D721Med (cell line): ENCODE measurements at regions not wholly inside any gene's neighbourhood (a gene's known extent, or its start where the extent isn't known, plus 50 kb on each side); places are given as distances from the start of the nearest gene placed in this dataset.

Source experiments
- DNase-seq: peaks from one replicate; pipeline ENCODE4 v3.0.0; 2011; ENCODE audit warnings: low spot score; ENCODE audit not compliant: insufficient read length
- FAIRE-seq: peaks from 2 replicates; lab custom pipeline; 2011; peaks lifted over from hg19 to GRCh38; lab: Jason Lieb, UNC
- TF ChIP-seq, protein P1 (sequence below): IDR thresholded peaks from 2 replicates; pipeline ENCODE4 v1.5.1; 2012; ENCODE audit warnings: mild to moderate bottlenecking, control low read depth; ENCODE audit not compliant: insufficient read depth; ENCODE audit errors: missing control alignments

DNA sequence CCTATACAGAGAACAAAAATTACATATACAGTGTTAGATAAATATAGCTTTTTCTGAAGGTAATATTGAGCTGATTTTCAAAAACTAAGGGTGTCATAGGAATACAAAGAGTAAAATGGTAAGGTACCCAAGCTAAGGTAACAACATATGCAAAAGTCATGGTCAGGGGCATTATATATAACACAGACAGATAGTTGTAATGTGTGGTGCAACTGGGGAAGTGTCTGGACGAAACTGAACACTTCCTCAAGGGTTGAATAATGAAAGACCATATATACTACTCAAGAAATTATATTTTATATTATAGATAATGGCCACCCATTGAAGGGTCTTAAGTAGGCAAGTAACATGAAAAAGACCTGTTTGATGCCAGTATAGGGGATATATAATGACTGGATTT lies 262.1 kb upstream of the CXXC4 start:
- no peak for FAIRE-seq
- DNase-seq, result no peak
- TF ChIP-seq, protein P1, sequence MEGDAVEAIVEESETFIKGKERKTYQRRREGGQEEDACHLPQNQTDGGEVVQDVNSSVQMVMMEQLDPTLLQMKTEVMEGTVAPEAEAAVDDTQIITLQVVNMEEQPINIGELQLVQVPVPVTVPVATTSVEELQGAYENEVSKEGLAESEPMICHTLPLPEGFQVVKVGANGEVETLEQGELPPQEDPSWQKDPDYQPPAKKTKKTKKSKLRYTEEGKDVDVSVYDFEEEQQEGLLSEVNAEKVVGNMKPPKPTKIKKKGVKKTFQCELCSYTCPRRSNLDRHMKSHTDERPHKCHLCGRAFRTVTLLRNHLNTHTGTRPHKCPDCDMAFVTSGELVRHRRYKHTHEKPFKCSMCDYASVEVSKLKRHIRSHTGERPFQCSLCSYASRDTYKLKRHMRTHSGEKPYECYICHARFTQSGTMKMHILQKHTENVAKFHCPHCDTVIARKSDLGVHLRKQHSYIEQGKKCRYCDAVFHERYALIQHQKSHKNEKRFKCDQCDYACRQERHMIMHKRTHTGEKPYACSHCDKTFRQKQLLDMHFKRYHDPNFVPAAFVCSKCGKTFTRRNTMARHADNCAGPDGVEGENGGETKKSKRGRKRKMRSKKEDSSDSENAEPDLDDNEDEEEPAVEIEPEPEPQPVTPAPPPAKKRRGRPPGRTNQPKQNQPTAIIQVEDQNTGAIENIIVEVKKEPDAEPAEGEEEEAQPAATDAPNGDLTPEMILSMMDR, result no peak

DNA sequence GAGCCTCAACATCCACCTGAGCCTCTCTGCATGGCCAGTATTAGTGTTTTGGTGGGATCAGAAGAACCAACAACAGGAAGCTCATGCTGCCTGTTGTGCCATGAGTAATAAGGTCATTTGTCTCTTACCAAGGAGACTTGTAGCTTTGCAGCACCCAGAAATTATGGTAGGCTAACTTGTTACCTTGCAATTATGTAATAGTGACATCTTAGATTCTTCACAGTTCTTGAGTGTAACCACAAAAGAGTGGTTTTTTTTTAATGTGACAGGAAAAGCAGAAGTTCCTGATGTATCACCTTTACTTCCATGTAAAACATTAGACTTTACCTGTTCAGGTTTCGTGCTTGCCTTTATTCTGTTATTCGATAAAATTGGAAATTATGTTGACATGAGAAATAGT lies 263.9 kb upstream of the CXXC4 start:
- no peak for FAIRE-seq
- TF ChIP-seq, protein P1, result no peak

DNA sequence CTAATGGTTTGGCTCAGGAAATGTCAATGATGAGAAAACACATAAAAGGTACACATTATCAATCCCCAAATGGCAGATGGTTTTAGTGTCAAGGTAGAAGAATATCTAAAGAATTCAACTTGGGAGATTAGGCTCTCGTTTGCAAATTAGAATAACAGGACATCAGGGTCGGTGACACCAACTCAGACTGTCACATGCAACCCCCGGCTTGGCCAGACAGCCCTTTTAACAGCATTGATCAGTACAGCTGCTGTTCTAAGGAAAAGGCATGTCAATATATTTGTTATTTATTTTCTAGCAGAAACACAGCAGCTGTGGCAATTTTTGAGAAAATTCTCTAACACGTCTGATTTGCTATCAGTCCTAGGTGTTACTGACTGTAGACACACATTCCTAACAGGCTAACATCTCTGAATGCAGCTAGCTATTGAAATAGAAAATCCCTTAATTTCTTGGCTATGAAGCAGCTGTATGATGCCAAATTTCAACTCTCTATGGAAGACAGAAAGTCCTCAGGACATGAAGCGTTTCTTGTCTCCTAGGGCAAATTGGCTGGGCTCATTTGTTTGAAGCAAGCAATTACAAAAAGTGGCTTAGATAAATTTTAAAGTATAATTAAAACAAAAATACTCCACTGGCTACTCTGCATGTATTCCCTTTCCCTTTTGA lies 269.0 kb upstream of the CXXC4 start:
- DNase-seq, result no peak
- TF ChIP-seq, protein P1, result no peak
- no peak for FAIRE-seq

More for the DNA sequence above, 263.9 kb upstream of the CXXC4 start:
- no peak for DNase-seq

DNA sequence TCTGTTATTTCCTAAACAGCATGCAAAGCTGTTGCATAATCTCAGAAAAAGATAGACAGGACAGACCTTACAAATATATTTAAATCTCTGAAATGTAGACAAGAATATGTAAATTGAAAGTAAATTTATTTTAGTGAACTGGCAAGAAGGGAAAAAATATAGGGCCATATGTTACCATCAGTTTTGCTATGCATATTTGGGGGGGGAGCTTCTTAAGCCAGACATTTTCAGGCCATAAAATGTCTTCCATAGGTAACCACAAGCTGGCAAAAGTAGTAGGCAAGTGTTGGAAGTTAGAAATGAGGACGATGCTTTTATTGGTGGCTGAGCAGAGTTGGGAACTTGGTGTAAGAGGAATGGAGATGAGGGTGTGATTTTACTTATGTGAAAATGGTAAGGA lies 272.0 kb upstream of the CXXC4 start:
- DNase-seq (no peak), FAIRE-seq (no peak)
- TF ChIP-seq, protein P1, result no peak

DNA sequence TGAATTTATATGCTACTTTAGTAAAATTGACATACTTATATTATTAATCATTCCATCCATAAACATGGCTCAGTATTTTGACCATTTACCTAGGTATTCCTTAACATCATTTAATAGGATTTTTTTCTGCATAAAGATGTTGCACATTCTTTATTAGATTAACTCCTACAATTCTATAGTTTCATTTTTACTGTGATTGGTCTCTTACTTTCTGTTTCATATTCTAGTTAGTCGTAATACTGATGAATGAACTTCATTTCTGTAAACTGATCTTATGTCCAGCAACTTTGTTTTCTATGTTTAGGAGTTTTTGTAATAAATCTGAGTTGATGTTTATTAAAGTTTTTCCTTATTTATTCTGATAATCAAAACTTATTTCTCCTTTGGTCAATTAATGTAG lies 278.2 kb upstream of the CXXC4 start:
- DNase-seq (no peak), FAIRE-seq (no peak)
- TF ChIP-seq, protein P1, result no peak

DNA sequence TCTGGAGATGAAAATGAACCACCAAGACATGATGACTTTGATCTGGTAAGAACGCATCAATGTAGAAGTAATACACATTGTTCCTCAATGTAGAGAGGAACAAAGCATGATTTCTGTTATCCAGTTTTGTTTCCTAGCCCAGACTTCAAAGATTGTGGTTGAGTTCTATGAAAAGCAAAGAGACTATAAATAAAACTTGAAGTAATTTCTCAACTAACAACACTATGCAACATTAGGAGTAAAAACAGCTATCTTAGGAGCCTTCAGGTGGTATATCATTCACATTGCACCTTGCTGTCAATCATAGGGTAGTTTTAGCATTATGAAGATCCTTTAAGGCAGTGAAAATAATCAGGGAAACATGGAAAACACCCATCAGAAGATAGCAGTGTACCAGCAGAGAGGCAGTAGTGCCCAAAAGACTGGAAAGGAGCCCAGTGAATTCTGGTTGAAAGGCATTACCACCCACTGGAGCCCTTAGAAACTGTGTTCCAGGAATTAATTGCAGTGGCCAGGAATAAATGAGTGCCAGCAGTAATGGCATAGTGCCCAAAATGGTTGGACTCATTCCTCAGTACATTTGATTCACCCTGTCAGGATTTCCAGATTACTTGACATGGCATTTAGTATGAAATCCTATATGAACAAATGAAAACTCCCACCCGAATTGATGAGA lies 300.7 kb upstream of the CXXC4 start:
- TF ChIP-seq, protein P1, result no peak
- FAIRE-seq (no peak), DNase-seq (no peak)

DNA sequence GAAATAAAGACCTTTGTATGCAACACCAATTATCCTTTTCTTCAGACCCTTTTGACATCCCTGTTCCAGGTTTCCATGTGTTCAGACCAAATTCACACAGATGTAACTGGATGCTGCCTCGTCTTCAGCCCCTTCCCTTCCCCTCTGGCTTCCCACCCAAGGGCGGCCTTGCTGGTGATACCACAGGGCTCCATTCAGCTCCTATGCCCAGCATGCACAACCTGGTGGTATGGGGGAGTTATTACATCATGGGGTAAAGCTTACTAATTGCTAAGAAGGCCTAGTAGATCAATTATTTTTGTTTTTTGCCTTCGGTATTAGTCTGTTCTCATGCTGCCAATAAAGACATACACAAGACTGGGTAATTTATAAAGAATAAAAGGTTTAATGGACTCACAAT lies 317.0 kb upstream of the CXXC4 start:
- TF ChIP-seq, protein P1, result no peak
- DNase-seq (no peak), FAIRE-seq (no peak)
